ENCODE measurements at regions not wholly inside any gene's neighbourhood (a gene's known extent, or its start where the extent isn't known, plus 50 kb on each side); places are given as distances from the start of the nearest gene placed in this dataset.

- TF ChIP-seq CTCF (IDR thresholded peaks at IDR 0.05) (no peak), EZH2 (IDR thresholded peaks at IDR 0.05; ENCODE audit: borderline replicate concordance, insufficient read depth, low read depth, low read length, poor library complexity, severe bottlenecking) (no peak)
Observed at GRCh38 chr12:18932715-18933114, 194.8 kb downstream of the CAPZA3 start.

Measured in B cell (primary cell).